UCSD-AML1 (cell line): ENCODE measurements at regions not wholly inside any gene's neighbourhood (a gene's known extent, or its start where the extent isn't known, plus 50 kb on each side); places are given as distances from the start of the nearest gene placed in this dataset.

Experiments used
- DNase-seq: peaks from one replicate; lab custom pipeline; 2025; ENCODE audit not compliant: unreplicated experiment; lab: John Stamatoyannopoulos, UW

DNA sequence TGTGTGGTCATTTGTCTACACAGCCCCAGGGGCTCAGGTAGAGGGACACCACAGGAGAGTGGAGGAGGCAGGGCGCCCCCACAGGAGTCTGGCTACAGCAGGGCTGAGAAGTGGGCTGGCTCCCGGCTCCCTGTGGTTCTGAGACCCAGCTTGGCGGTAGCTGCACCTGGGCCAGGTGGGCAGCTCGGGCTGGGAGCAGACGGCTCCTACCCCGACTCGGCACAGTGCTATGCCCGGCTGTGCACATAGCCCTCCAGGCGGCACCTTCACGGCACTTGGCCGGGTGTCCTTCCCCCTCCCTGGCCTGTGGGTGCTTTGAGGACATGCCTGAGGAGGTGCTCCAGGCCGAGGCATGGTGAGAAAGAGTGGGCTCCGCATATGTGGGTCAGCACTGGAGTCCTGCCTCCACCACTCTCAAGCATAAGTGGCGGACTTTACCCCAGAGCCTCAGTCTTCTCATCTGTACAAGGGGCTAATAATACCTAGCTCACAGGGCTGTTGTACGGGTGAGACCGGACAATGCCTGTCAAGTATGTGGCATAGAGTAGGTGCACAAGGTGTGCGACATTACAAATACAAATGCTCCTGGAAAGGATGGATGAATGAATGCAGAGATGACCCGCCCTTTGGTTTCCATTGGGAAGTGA, 50.1 kb upstream of the JPH3 start:
- no peak for DNase-seq

DNA sequence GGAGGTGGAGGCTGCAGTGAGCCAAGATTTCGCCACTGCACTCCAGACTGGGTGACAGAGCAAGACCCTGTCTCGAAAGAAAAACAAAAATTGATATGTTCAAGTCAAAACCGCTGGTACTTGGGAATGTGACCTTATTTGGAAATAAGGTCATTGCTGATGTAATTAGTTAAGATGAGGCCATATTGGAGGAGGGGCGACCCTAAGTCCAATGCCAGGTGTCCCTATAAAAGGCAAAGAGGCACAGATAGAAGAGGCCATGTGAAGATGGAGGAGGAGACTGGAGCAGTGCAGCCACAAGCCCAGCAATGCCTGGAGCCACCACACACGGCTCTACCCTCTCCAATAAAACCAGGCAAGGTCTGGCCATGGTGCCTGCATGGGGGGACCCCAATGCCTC, 50.8 kb upstream of the JPH3 start:
- DNase-seq, result no peak

DNA sequence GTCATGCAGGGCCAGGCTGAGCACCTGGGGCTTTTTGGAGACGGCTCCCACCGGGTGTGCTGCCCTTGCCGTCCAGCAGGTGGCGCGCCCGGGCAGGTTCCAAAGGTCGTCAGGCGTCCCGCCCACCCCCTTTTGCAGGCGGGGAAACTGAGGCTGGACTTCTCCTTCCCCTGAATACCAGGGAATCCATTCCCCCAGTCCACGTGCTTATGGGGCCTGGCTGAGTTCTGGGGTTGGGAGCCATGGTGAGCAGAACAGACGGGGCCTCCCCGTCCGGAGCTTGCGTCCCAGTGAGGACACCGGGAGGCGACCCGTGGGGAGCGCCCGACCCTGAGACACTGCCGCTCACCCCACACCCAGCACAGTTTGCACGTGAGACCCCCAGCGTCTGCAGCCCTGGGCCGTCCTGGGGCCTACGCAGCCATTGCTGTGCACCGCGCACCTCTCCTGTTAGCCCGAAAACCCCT, 51.8 kb upstream of the JPH3 start:
- peak; percentile 38 for DNase-seq

DNA sequence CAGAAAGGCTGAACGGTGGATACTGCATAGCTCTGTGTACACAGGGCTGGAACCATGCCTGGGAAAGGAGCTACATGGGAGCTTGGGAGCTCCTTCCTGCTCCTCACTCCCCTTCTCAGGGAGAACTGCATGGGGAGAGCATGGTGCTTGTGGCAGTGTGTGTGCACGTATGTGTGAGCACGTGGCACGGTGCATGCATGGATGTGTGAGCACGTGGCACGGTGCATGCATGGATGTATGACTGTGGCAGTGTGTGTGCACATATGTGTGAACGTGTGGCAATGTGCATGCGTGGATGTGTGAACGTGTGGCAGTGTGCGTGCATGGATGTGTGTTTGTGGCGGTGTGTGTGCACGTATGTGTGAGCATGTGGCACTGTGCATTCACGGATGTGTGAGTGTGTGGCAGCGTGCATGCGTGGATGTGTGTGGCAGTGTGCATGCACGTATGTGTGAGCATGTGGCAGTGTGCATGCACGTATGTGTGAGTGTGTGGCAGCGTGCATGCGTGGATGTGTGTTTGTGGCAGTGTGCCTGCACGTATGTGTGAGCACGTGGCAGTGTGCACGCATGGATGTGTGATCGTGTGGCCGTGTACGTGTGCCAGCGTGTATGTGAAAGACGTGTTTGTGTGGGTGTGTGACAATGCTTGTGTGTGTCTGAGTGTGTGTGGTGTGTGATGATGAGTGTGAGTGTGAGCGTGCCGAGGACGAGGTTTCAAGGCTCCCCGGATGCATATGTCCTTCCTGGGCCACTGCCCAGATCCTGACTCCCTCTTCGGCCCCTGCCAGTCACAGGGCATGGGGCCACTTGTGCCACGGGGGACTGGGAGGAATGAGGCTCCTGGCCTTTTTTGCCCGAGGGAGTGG, 52.4 kb upstream of the JPH3 start:
- DNase-seq, result no peak

DNA sequence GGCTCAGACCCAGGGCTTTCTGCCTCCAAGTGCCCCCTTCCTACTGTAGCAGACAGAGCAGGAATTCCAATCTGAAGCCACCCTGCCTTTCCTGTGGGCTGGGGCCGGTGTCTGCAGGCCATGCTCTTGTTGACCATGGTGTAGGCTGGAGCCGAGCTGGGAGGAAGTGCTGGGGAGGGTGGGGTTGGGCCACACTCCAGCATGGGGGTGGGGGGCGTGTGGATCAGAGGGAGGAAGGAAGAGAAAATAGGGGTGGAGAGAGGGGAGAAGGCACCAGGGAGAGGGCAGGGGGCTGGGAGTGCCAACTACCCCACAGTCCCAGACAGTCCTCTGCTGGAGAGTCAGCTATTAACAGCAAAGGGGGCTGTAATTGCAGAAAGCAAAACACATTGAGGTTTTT, 54.3 kb upstream of the JPH3 start:
- peak; percentile 60 for DNase-seq

DNA sequence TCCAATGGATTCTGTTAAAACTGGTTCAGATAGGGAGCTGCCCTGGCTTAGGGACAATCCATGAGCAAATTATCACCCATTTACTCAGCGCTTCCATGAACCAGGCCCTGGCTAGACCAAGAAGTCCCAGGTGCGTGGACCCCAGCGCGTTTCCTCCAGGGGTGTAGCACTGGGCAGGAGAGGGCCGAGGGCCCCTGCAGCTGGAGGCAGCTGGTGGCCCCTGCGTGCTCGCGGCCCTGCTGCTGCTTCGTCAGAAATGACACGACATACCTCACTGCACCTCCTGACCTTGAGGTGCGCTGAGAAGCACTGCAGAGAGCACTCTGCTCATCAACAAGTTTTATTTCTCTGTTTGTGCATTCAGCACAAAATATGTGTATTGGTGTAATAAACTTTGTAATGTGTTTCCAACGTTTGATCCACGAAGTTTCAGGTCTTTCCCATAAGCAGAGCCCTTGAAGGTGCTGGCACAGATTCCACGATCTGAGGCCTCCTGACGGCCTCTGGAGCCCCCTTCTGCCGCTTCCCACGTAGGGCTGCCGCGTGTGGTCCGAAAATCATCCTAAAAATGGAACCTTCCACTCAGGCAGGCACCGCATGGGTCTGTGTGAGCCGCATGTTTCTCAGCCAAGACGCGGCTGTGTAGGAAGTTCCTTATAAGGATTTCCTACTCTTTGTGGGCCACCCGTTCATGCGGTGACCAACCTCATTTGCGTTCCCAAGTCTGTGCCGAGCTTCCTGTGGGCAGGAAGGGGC, 50.8 kb upstream of the ZCCHC14 start:
- DNase-seq, result peak; percentile 65

DNA sequence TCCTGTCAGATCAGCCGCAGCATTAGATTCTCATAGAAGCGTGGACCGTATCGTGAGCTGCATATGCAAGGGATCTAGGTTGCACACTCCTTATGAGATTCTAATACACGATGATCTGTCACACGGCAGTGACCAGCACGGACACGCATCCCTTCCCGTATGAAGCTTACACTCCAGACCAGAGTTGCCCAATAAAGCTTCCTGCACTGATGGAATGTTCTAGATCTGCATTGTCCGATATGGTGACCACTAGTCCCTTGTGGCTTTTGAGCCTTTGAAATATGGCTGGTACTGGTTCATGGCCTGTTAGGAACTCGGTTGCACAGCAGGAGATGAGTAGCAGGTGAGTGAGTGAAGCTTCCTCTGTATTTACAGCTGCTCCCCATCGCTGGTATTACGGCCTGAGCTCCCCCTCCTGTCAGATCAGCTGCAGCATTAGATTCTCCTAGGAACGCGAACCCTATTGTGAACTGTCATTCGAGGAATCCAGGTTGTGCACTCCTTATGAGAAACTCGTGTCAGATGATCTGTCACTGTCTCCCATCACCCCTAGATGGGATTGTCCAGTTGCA, 49.8 kb upstream of the ZCCHC14 start:
- DNase-seq, result no peak
